HG02981 (cell line): ENCODE measurements at regions not wholly inside any gene's neighbourhood (a gene's known extent, or its start where the extent isn't known, plus 50 kb on each side); places are given as distances from the start of the nearest gene placed in this dataset.
"Not testable (repeated sequence)": the region's sequence is repeated elsewhere in the genome, so short reads cannot be mapped to it uniquely, and the experiment has no call there.

ENCODE experiments used
- ATAC-seq: cut with Tn5 transposase; IDR thresholded peaks from one replicate; pipeline ENCODE4 v1.9.1; 2021; ENCODE audit warnings: mild to moderate bottlenecking, moderate library complexity; ENCODE audit not compliant: unreplicated experiment

GRCh38 chr9:15113288-15113687 is 193.7 kb downstream of the TTC39B start:
- no peak for ATAC-seq

GRCh38 chr9:15111071-15111470 is 195.9 kb downstream of the TTC39B start:
- ATAC-seq: no peak

- ATAC-seq: peak; percentile 93
Measured at GRCh38 chr9:15104826-15105420, 194.7 kb upstream of the FREM1 start.

- no peak for ATAC-seq
Measured at GRCh38 chr9:15103290-15103689, 193.1 kb upstream of the FREM1 start.

- ATAC-seq: no peak
Measured at GRCh38 chr9:15101095-15101494, 190.9 kb upstream of the FREM1 start.

- no peak for ATAC-seq
Measured at GRCh38 chr9:15100571-15100970, 190.3 kb upstream of the FREM1 start.

GRCh38 chr9:15096972-15097371 is 186.7 kb upstream of the FREM1 start:
- no peak for ATAC-seq

- no peak for ATAC-seq
Measured at GRCh38 chr9:15086778-15087324, 176.6 kb upstream of the FREM1 start.

GRCh38 chr9:15086156-15086763 is 176.0 kb upstream of the FREM1 start:
- no peak for ATAC-seq

- ATAC-seq: no peak
Measured at GRCh38 chr9:15081021-15081753, 171.0 kb upstream of the FREM1 start.

GRCh38 chr9:15080401-15080800 is 170.2 kb upstream of the FREM1 start:
- no peak for ATAC-seq

GRCh38 chr9:15079989-15080388 is 169.8 kb upstream of the FREM1 start:
- no peak for ATAC-seq

GRCh38 chr9:15077946-15078729 is 167.9 kb upstream of the FREM1 start:
- ATAC-seq: no peak

- no peak for ATAC-seq
Measured at GRCh38 chr9:15073620-15074019, 163.4 kb upstream of the FREM1 start.

- no peak for ATAC-seq
Measured at GRCh38 chr9:15070716-15071115, 160.5 kb upstream of the FREM1 start.

GRCh38 chr9:15069106-15069505 is 158.9 kb upstream of the FREM1 start:
- ATAC-seq: no peak

GRCh38 chr9:15068261-15068660 is 158.0 kb upstream of the FREM1 start:
- no peak for ATAC-seq

GRCh38 chr9:15059003-15059402 is 148.8 kb upstream of the FREM1 start:
- ATAC-seq: no peak

GRCh38 chr9:15058236-15058635 is 148.0 kb upstream of the FREM1 start:
- no peak for ATAC-seq

GRCh38 chr9:15055284-15055683 is 145.1 kb upstream of the FREM1 start:
- ATAC-seq: not testable (repeated sequence)

GRCh38 chr9:15048772-15049171 is 138.5 kb upstream of the FREM1 start:
- no peak for ATAC-seq
